Type B pancreatic cell (in vitro differentiated cells): ENCODE measurements at regions not wholly inside any gene's neighbourhood (a gene's known extent, or its start where the extent isn't known, plus 50 kb on each side); places are given as distances from the start of the nearest gene placed in this dataset.
"Not testable (repeated sequence)": the region's sequence is repeated elsewhere in the genome, so short reads cannot be mapped to it uniquely, and the experiment has no call there.

Experiments
- DNase-seq: peaks from one replicate; pipeline ENCODE4 v3.0.0; 2021; ENCODE audit warnings: mixed read lengths; ENCODE audit not compliant: unreplicated experiment; ENCODE audit errors: extremely low spot score
- H3K27ac Mint-ChIP-seq: 2 replicates; pipeline ENCODE4 v1.8.0; 2021; ENCODE audit warnings: mild to moderate bottlenecking, mixed read lengths
- H3K27me3 Mint-ChIP-seq: 2 replicates; pipeline ENCODE4 v1.8.0; 2021; ENCODE audit warnings: mixed read lengths
- H3K36me3 Mint-ChIP-seq: 2 replicates; pipeline ENCODE4 v1.8.0; 2021; ENCODE audit warnings: mixed read lengths
- H3K4me1 Mint-ChIP-seq: one replicate; pipeline ENCODE4 v1.8.0; 2021; ENCODE audit warnings: mixed read lengths; ENCODE audit not compliant: unreplicated experiment
- H3K4me3 Mint-ChIP-seq: 2 replicates; pipeline ENCODE4 v1.8.0; 2021; ENCODE audit warnings: mild to moderate bottlenecking, mixed read lengths
- H3K9me3 Mint-ChIP-seq: 2 replicates; pipeline ENCODE4 v1.8.0; 2021; ENCODE audit warnings: mixed read lengths
- TF ChIP-seq, protein P1 (sequence below): fragments of 200-600 bp; sonication (generic); conservative IDR thresholded peaks from 2 replicates; pipeline ENCODE4 v1.5.0; 2021; ENCODE audit warnings: antibody characterized with exemption, mild to moderate bottlenecking

DNA sequence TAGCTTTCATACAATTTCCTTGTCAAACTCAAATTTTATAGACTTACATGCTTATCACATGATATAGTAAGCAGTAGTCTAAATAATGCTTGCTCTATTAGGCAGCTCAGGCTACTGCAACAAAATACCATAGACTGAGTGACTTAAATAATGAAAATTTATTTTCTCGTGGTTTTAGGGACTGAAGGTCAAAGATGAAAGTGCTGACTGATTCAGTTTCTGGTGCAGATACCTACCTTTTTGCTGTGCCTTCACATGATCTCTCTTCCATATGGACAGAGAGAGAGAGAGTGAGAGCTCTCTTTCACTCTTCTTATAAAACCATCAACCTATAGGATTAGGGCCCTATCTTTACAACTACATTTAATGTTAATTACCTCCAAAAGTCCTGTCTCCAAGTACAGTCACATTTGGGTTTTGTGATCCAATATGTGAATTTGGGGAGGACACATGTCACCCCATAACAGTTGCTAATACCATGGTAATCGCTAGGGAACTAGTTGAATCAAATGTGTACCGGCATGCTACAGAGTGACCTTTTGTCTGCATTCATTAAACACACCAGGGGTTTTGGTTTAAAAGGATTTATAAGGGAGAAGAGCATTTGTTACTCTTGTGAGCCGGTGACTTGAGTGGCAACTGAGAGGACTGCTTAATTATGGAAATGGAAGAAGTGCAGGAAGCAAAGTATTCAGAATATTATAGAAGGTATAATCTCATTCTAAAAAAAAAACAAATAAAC lies 723.4 kb upstream of the LRRTM4 start:
- H3K36me3 Mint-ChIP-seq, result peaks cover 3% of the 10 kb centered on the region
- H3K27me3 Mint-ChIP-seq, result no peaks in the 10 kb centered on the region
- TF ChIP-seq, protein P1, sequence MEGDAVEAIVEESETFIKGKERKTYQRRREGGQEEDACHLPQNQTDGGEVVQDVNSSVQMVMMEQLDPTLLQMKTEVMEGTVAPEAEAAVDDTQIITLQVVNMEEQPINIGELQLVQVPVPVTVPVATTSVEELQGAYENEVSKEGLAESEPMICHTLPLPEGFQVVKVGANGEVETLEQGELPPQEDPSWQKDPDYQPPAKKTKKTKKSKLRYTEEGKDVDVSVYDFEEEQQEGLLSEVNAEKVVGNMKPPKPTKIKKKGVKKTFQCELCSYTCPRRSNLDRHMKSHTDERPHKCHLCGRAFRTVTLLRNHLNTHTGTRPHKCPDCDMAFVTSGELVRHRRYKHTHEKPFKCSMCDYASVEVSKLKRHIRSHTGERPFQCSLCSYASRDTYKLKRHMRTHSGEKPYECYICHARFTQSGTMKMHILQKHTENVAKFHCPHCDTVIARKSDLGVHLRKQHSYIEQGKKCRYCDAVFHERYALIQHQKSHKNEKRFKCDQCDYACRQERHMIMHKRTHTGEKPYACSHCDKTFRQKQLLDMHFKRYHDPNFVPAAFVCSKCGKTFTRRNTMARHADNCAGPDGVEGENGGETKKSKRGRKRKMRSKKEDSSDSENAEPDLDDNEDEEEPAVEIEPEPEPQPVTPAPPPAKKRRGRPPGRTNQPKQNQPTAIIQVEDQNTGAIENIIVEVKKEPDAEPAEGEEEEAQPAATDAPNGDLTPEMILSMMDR, result no peak
- H3K9me3 Mint-ChIP-seq, result no peaks in the 10 kb centered on the region
- H3K27ac Mint-ChIP-seq, result no peak overlapping the region
- no peak overlapping the region for H3K4me3 Mint-ChIP-seq
- no peak for DNase-seq
- peaks cover 3% of the 10 kb centered on the region for H3K4me1 Mint-ChIP-seq

DNA sequence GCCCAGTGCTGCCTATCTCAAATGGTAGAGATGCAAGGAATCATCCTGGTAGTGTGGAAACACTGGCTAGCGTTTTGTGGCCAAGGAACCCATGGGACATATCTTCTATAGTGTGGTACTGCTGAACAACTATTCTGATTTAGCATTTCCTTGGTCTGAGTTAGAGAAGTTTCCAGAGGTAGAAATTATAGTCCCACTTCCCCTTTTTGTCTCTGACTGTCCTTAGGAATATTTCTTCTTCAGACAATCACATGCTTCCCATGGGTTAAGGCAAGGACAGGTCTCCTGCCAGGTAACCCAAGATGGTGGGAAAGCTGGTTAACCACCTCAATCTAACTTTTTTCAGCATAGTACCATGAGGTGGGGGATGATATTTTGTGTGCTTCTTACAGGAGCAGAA lies 729.5 kb upstream of the LRRTM4 start:
- H3K36me3 Mint-ChIP-seq, result peaks cover 3% of the 10 kb centered on the region
- no peaks in the 10 kb centered on the region for H3K27me3 Mint-ChIP-seq
- TF ChIP-seq, protein P1, result no peak
- no peak overlapping the region for H3K27ac Mint-ChIP-seq
- H3K4me3 Mint-ChIP-seq, result no peak overlapping the region
- DNase-seq, result no peak
- H3K4me1 Mint-ChIP-seq, result no peaks in the 10 kb centered on the region
- H3K9me3 Mint-ChIP-seq, result no peaks in the 10 kb centered on the region

GRCh38 chr2:78260861-78261260 lies 738.7 kb upstream of the LRRTM4 start:
- H3K9me3 Mint-ChIP-seq, result no peaks in the 10 kb centered on the region
- H3K4me3 Mint-ChIP-seq, result no peak overlapping the region
- TF ChIP-seq, protein P1, result no peak
- H3K27ac Mint-ChIP-seq, result no peak overlapping the region
- no peaks in the 10 kb centered on the region for H3K36me3 Mint-ChIP-seq
- no peaks in the 10 kb centered on the region for H3K27me3 Mint-ChIP-seq
- DNase-seq, result no peak
- H3K4me1 Mint-ChIP-seq, result peaks cover 11% of the 10 kb centered on the region

DNA sequence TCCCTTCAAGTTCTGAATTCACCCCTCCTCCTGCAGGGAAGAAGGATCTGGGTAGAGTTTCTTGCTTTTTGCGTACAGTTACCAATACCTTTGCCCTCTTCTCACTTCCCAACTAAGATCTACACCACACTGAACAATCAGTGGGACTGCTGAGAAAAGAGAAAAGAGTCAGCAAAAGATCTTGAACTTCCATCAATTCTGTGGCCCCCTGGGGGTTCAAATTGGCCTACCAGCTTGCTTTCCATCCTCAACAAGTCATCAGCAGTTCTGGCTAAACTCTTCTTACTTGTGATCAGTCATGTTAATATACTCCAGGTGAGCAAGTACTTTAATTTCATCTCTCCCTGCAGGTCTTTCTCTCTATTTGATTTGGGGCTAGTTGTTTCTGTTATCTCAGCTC lies 739.3 kb upstream of the LRRTM4 start:
- H3K4me3 Mint-ChIP-seq, result peak overlapping the region; percentile 46
- peaks cover 11% of the 10 kb centered on the region for H3K4me1 Mint-ChIP-seq
- TF ChIP-seq, protein P1, result peak; percentile 30
- H3K27me3 Mint-ChIP-seq, result no peaks in the 10 kb centered on the region
- no peaks in the 10 kb centered on the region for H3K36me3 Mint-ChIP-seq
- H3K27ac Mint-ChIP-seq, result no peak overlapping the region
- DNase-seq, result no peak
- H3K9me3 Mint-ChIP-seq, result no peaks in the 10 kb centered on the region

GRCh38 chr2:78262089-78262488 lies 739.9 kb upstream of the LRRTM4 start:
- H3K27me3 Mint-ChIP-seq, H3K4me3 Mint-ChIP-seq, H3K9me3 Mint-ChIP-seq, H3K36me3 Mint-ChIP-seq, DNase-seq, H3K27ac Mint-ChIP-seq: not testable (repeated sequence)
- H3K4me1 Mint-ChIP-seq, result peaks cover 11% of the 10 kb centered on the region

- no peaks in the 10 kb centered on the region for H3K36me3 Mint-ChIP-seq
- H3K27me3 Mint-ChIP-seq, result no peaks in the 10 kb centered on the region
- H3K27ac Mint-ChIP-seq, result no peak overlapping the region
- H3K4me3 Mint-ChIP-seq, result no peak overlapping the region
- TF ChIP-seq, protein P1, result no peak
- no peaks in the 10 kb centered on the region for H3K9me3 Mint-ChIP-seq
- H3K4me1 Mint-ChIP-seq, result peaks cover 11% of the 10 kb centered on the region
- no peak for DNase-seq
Observed at GRCh38 chr2:78262713-78263375, 740.7 kb upstream of the LRRTM4 start.
